ENCODE measurements at regions not wholly inside any gene's neighbourhood (a gene's known extent, or its start where the extent isn't known, plus 50 kb on each side); places are given as distances from the start of the nearest gene placed in this dataset.

GRCh38 chr6:134374491-134375219 lies 56.7 kb upstream of the SGK1 start:
- TF ChIP-seq EZH2 (IDR thresholded peaks at IDR 0.05; ENCODE audit: insufficient read depth, poor library complexity, severe bottlenecking): no peak
- no peak for TF ChIP-seq EZH2phosphoT487 (IDR thresholded peaks at IDR 0.05; ENCODE audit: insufficient read depth, low read depth)
